ENCODE measurements at regions not wholly inside any gene's neighbourhood (a gene's known extent, or its start where the extent isn't known, plus 50 kb on each side); places are given as distances from the start of the nearest gene placed in this dataset.

DNA sequence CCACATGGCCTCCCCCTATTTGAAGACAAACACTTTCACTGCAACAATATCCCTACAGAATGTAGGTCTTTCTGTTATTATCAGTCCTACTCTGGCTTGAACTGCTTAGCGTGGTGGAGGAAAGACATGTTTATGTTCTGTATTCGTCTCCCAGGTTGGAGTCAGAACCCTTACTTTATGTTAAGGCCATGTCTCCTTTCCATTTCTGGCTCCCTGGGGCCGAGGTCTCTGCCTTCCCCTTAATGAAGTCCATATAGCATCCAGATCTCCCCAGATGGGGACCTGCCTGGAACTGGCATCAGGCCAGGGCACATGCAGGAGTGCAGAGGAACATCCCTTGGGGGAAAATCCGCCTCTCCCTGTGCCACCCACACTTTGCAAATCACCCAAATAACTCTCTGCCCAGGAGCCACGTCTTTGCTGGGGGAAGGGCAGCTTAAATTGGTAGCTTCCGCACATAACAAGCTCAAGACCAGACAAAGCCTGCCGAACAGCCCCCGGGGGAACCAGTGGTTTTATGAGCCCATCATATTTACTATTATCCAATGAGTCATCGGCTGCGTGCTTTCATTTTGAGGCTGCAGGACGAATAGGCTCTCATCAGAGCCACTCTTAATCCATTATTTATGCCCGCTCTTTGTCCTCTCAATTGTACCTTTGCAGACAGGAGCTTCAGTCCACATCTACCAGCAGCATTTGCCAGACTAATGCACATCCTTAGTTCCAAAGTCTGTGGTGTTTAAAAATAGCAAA, 237.0 kb downstream of the UACA start:
- no peaks in the 10 kb centered on the region for H3K27me3 ChIP-seq (ENCODE audit: control insufficient read depth in 2 of 2, insufficient read depth in 2 of 2, low read length in 2 of 2)
- H3K27ac Mint-ChIP-seq, result peak overlapping the region in 6 of 9 donors; percentile 30 to 97 (median 94)
- intact Hi-C loops (cut with micrococcal nuclease), result loop anchor here in 1 of 2 donors (5.0 kb wide), 1 partner anchor 1059 kb away; no protein-coding TSS in a partner anchor
- peaks cover 8 to 23% (median 10%) of the 10 kb centered on the region in 5 donors for H3K36me3 Mint-ChIP-seq
- peak overlapping the region in 5 of 10 donors; percentile 3 to 82 (median 44) for H3K4me3 Mint-ChIP-seq
- peaks cover 0 to 11% (median 0%) of the 10 kb centered on the region in 5 donors for H3K27me3 Mint-ChIP-seq
- no peaks in the 10 kb centered on the region for H3K36me3 ChIP-seq (ENCODE audit: control insufficient read depth in 2 of 3, insufficient read depth in 3 of 3, low read length in 3 of 3)
- no peak overlapping the region for H3K4me3 ChIP-seq (ENCODE audit: low read length)
- ChIA-PET POLR2A (interaction anchor here (0.9 to 3.4 kb wide), 6 partner anchors 13 to 622 kb away, joined by 3 to 17 read pairs (median 4); no protein-coding TSS in a partner anchor), CTCF (interaction anchor here (0.9 to 1.4 kb wide), 4 partner anchors 9 to 43 kb away, joined by 3 to 4 read pairs (median 3); no protein-coding TSS in a partner anchor)
- peaks cover 40 to 94% (median 81%) of the 10 kb centered on the region in 7 donors for H3K4me1 Mint-ChIP-seq
- peaks cover 0 to 4% (median 0%) of the 10 kb centered on the region in 11 donors for H3K9me3 Mint-ChIP-seq
- no peak for DNase-seq
- no peak for ATAC-seq
- peaks cover 36 to 50% of the 10 kb centered on the region in 2 donors for H3K4me1 ChIP-seq (ENCODE audit: control insufficient read depth in 2 of 2, insufficient read depth in 2 of 2, low read length in 2 of 2)
- no peaks in the 10 kb centered on the region for H3K9me3 ChIP-seq (ENCODE audit: control insufficient read depth in 2 of 3, low read length in 3 of 3)
- H3K27ac ChIP-seq (ENCODE audit: low read depth, low read length), result no peak overlapping the region

DNA sequence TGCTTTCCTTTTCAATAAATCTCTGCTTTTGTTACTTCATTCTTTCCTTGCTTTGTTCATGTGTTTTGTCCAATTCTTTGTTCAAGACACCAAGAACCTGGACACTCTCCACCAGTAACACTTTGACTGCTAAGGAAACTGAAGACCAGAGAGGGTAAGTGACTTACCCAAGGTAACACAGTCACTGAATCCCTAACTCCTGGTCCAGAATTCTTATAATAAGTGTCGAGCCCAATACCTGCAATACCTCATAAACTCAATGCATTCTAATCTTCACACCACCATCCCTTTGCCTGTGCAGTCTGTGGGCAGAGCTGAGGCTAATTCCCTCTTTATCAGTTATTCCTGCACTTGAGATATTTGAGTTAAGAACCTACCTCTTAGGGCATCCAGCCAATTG, 237.8 kb downstream of the UACA start:
- Histone ChIP-seq H3K9me3 (ENCODE audit: control insufficient read depth in 2 of 3, low read length in 3 of 3) (no peaks in the 10 kb centered on the region), H3K36me3 (ENCODE audit: control insufficient read depth in 2 of 3, insufficient read depth in 3 of 3, low read length in 3 of 3) (no peaks in the 10 kb centered on the region), H3K27me3 (ENCODE audit: control insufficient read depth in 2 of 2, insufficient read depth in 2 of 2, low read length in 2 of 2) (no peaks in the 10 kb centered on the region), H3K27ac (ENCODE audit: low read depth, low read length) (no peak overlapping the region), H3K4me1 (ENCODE audit: control insufficient read depth in 2 of 2, insufficient read depth in 2 of 2, low read length in 2 of 2) (peaks cover 36 to 44% of the 10 kb centered on the region in 2 donors), H3K4me3 (ENCODE audit: low read length) (no peak overlapping the region)
- Mint-ChIP-seq H3K4me1 (peaks cover 40 to 87% (median 75%) of the 10 kb centered on the region in 7 donors), H3K9me3 (peaks cover 0 to 4% (median 0%) of the 10 kb centered on the region in 11 donors), H3K27ac (peak overlapping the region in 3 of 9 donors; percentile 23 to 95 (median 30)), H3K27me3 (peaks cover 0 to 13% (median 0%) of the 10 kb centered on the region in 5 donors), H3K36me3 (peaks cover 8 to 26% (median 10%) of the 10 kb centered on the region in 5 donors), H3K4me3 (no peak overlapping the region)
- ATAC-seq, result no peak
- POLR2A ChIA-PET, result interaction anchor here (0.7 to 1.1 kb wide), 2 partner anchors 21 to 30 kb away, joined by 3 to 4 read pairs; no protein-coding TSS in a partner anchor
- CTCF ChIA-PET, result no interaction called here
- no peak for DNase-seq
- intact Hi-C loops (cut with micrococcal nuclease), result loop anchor here in 1 of 2 donors (5.0 kb wide), 1 partner anchor 1058 kb away; no protein-coding TSS in a partner anchor

GRCh38 chr15:70524470-70524869, 238.9 kb downstream of the UACA start:
- Histone ChIP-seq H3K27ac (ENCODE audit: low read depth, low read length) (no peak overlapping the region), H3K4me3 (ENCODE audit: low read length) (no peak overlapping the region), H3K9me3 (ENCODE audit: control insufficient read depth in 2 of 3, low read length in 3 of 3) (no peaks in the 10 kb centered on the region), H3K27me3 (ENCODE audit: control insufficient read depth in 2 of 2, insufficient read depth in 2 of 2, low read length in 2 of 2) (no peaks in the 10 kb centered on the region), H3K4me1 (ENCODE audit: control insufficient read depth in 2 of 2, insufficient read depth in 2 of 2, low read length in 2 of 2) (peaks cover 28 to 34% of the 10 kb centered on the region in 2 donors), H3K36me3 (ENCODE audit: control insufficient read depth in 2 of 3, insufficient read depth in 3 of 3, low read length in 3 of 3) (no peaks in the 10 kb centered on the region)
- H3K36me3 Mint-ChIP-seq, result peaks cover 7 to 28% (median 8%) of the 10 kb centered on the region in 5 donors
- ChIA-PET CTCF (no interaction called here), POLR2A (interaction anchor here (0.6 to 1.1 kb wide), 2 partner anchors 9 to 32 kb away, joined by 3 to 4 read pairs; no protein-coding TSS in a partner anchor)
- H3K4me3 Mint-ChIP-seq, result no peak overlapping the region
- intact Hi-C loops (cut with micrococcal nuclease), result no loop called here
- no peaks in the 10 kb centered on the region for H3K9me3 Mint-ChIP-seq
- peaks cover 32 to 83% (median 65%) of the 10 kb centered on the region in 7 donors for H3K4me1 Mint-ChIP-seq
- ATAC-seq, result no peak
- H3K27ac Mint-ChIP-seq, result peak overlapping the region in 2 of 9 donors; percentile 23 to 60
- no peak for DNase-seq
- H3K27me3 Mint-ChIP-seq, result peaks cover 0 to 21% (median 0%) of the 10 kb centered on the region in 5 donors

- Mint-ChIP-seq H3K27ac (peak overlapping the region in 1 of 9 donors; percentile 28), H3K4me3 (no peak overlapping the region), H3K36me3 (peaks cover 7 to 28% (median 8%) of the 10 kb centered on the region in 5 donors), H3K4me1 (peaks cover 23 to 75% (median 61%) of the 10 kb centered on the region in 7 donors), H3K9me3 (no peaks in the 10 kb centered on the region), H3K27me3 (peaks cover 0 to 29% (median 0%) of the 10 kb centered on the region in 5 donors)
- no peaks in the 10 kb centered on the region for H3K9me3 ChIP-seq (ENCODE audit: control insufficient read depth in 2 of 3, low read length in 3 of 3)
- POLR2A ChIA-PET, result interaction anchor here (0.6 to 1.4 kb wide), 3 partner anchors 8 to 24 kb away, joined by 3 to 4 read pairs (median 4); no protein-coding TSS in a partner anchor
- intact Hi-C loops (cut with micrococcal nuclease), result no loop called here
- H3K27me3 ChIP-seq (ENCODE audit: control insufficient read depth in 2 of 2, insufficient read depth in 2 of 2, low read length in 2 of 2), result no peaks in the 10 kb centered on the region
- H3K4me3 ChIP-seq (ENCODE audit: low read length), result no peak overlapping the region
- H3K27ac ChIP-seq (ENCODE audit: low read depth, low read length), result no peak overlapping the region
- ATAC-seq (no peak), DNase-seq (no peak)
- H3K36me3 ChIP-seq (ENCODE audit: control insufficient read depth in 2 of 3, insufficient read depth in 3 of 3, low read length in 3 of 3), result no peaks in the 10 kb centered on the region
- peaks cover 19 to 25% of the 10 kb centered on the region in 2 donors for H3K4me1 ChIP-seq (ENCODE audit: control insufficient read depth in 2 of 2, insufficient read depth in 2 of 2, low read length in 2 of 2)
- CTCF ChIA-PET, result interaction anchor here (0.9 to 1.9 kb wide), 2 partner anchors 12 to 18 kb away, joined by 5 read pairs; no protein-coding TSS in a partner anchor
Observed at GRCh38 chr15:70523616-70524015, 239.7 kb downstream of the UACA start.

DNA sequence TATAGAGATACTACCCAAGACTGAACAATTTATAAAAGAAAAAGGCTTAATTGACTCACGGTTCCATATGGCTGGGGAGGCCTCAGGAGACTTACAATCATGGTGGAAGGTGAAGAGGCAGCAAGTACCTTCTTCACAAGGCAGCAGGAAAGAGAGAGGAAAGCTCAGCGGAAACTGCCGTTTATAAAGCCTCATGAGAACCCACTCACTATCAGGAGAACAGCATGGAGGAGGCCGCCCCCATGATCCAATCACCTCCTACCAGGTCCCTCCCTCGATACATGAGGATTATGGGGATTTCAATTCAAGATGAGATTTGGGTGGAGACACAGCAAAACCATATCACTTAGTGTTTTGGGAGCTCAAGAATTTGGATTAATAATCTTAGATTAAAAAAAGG, 240.2 kb downstream of the UACA start:
- H3K27ac Mint-ChIP-seq, result peak overlapping the region in 3 of 9 donors; percentile 34 to 84 (median 39)
- POLR2A ChIA-PET, result interaction anchor here (1.3 to 1.4 kb wide), 3 partner anchors 12 to 53 kb away, joined by 3 to 4 read pairs (median 4); no protein-coding TSS in a partner anchor
- CTCF ChIA-PET, result interaction anchor here (0.9 to 1.9 kb wide), 2 partner anchors 12 to 18 kb away, joined by 5 read pairs; no protein-coding TSS in a partner anchor
- Histone ChIP-seq H3K9me3 (ENCODE audit: control insufficient read depth in 2 of 3, low read length in 3 of 3) (no peaks in the 10 kb centered on the region), H3K36me3 (ENCODE audit: control insufficient read depth in 2 of 3, insufficient read depth in 3 of 3, low read length in 3 of 3) (no peaks in the 10 kb centered on the region), H3K4me3 (ENCODE audit: low read length) (no peak overlapping the region), H3K27me3 (ENCODE audit: control insufficient read depth in 2 of 2, insufficient read depth in 2 of 2, low read length in 2 of 2) (no peaks in the 10 kb centered on the region), H3K27ac (ENCODE audit: low read depth, low read length) (no peak overlapping the region), H3K4me1 (ENCODE audit: control insufficient read depth in 2 of 2, insufficient read depth in 2 of 2, low read length in 2 of 2) (peaks cover 15 to 21% of the 10 kb centered on the region in 2 donors)
- intact Hi-C loops (cut with micrococcal nuclease), result no loop called here
- H3K27me3 Mint-ChIP-seq, result peaks cover 0 to 34% (median 0%) of the 10 kb centered on the region in 5 donors
- no peaks in the 10 kb centered on the region for H3K9me3 Mint-ChIP-seq
- no peak for DNase-seq
- H3K4me1 Mint-ChIP-seq, result peaks cover 19 to 71% (median 57%) of the 10 kb centered on the region in 7 donors
- H3K36me3 Mint-ChIP-seq, result peaks cover 3 to 28% (median 8%) of the 10 kb centered on the region in 5 donors
- no peak overlapping the region for H3K4me3 Mint-ChIP-seq
- no peak for ATAC-seq

DNA sequence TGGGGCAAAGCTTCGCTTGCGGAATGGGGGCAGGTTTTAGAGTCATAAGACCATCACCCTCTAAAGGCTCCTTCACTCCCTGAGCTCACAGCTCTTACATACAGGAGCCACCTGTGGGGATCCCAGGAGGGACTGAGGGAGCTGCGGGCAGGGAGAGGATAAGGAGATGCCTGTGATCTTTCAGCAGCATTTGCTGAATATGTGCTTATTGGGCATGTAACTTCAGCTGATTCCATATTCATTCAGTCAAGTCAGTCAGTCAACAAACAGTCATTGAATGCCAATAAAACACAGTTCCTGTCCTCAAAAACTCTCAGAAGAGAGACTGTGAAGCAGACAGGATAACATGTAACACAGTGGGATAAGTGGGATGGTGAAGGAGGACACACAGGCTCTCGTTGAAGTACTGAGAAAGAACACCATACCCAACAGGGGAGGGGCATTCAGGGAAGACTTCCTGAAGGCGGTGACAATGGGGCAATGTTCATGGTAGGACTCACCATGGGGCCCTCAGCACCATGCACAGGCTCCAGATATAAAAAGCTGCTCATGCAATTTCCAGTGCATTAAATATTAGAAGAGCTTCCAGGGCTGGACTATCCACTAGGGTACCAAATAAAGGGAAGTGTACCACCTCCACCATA, 240.9 kb downstream of the UACA start:
- POLR2A ChIA-PET, result interaction anchor here (1.1 to 1.4 kb wide), 4 partner anchors 9 to 54 kb away, joined by 3 to 4 read pairs (median 4); no protein-coding TSS in a partner anchor
- H3K9me3 ChIP-seq (ENCODE audit: control insufficient read depth in 2 of 3, low read length in 3 of 3), result no peaks in the 10 kb centered on the region
- Mint-ChIP-seq H3K36me3 (peaks cover 1 to 28% (median 8%) of the 10 kb centered on the region in 5 donors), H3K27ac (peak overlapping the region in 2 of 9 donors; percentile 34 to 51), H3K27me3 (peaks cover 0 to 41% (median 0%) of the 10 kb centered on the region in 5 donors), H3K4me3 (peak overlapping the region in 1 of 10 donors; percentile 23), H3K4me1 (peaks cover 11 to 63% (median 49%) of the 10 kb centered on the region in 7 donors), H3K9me3 (no peaks in the 10 kb centered on the region)
- H3K27ac ChIP-seq (ENCODE audit: low read depth, low read length), result no peak overlapping the region
- intact Hi-C loops (cut with micrococcal nuclease), result no loop called here
- H3K4me1 ChIP-seq (ENCODE audit: control insufficient read depth in 2 of 2, insufficient read depth in 2 of 2, low read length in 2 of 2), result peaks cover 9 to 13% of the 10 kb centered on the region in 2 donors
- ATAC-seq (no peak), DNase-seq (no peak)
- CTCF ChIA-PET, result interaction anchor here (1.9 kb wide), 1 partner anchor 13 kb away, joined by 5 read pairs; no protein-coding TSS in a partner anchor
- no peak overlapping the region for H3K4me3 ChIP-seq (ENCODE audit: low read length)
- H3K36me3 ChIP-seq (ENCODE audit: control insufficient read depth in 2 of 3, insufficient read depth in 3 of 3, low read length in 3 of 3), result no peaks in the 10 kb centered on the region
- no peaks in the 10 kb centered on the region for H3K27me3 ChIP-seq (ENCODE audit: control insufficient read depth in 2 of 2, insufficient read depth in 2 of 2, low read length in 2 of 2)
